ENCODE measurements at regions not wholly inside any gene's neighbourhood (a gene's known extent, or its start where the extent isn't known, plus 50 kb on each side); places are given as distances from the start of the nearest gene placed in this dataset.

DNA sequence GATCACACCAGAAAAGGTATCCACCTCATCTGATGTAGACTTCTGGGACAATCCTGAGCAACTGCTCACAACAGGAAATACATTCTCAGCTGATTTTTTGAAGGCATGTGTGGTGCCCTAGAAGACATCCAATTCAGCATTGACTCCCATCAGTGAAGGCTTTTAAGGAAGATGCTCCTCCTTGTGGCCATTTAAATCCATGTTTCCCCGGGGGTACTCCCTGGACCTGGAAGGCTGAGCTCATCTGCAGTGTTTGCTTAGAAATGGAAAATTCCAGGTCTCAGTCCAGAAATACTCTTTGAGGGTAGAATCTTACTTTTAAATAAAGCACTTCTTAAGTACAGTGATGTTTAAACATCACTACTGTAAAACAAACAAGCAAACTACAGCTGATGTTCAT lies 195.5 kb upstream of the PDE10A start:
- Histone ChIP-seq H3K27ac (ENCODE audit: low read length) (no peak overlapping the region), H3K9me2 (replicated peaks; ENCODE audit: insufficient read depth, low read length) (no peaks in the 10 kb centered on the region), H2AFZ (ENCODE audit: low read length) (no peak overlapping the region), H3K9ac (ENCODE audit: low read length) (no peak overlapping the region), H3K27me3 (replicated peaks; ENCODE audit: insufficient read depth, low read length) (no peaks in the 10 kb centered on the region), H4K20me1 (ENCODE audit: insufficient read depth, low read length) (no peaks in the 10 kb centered on the region), H3K4me1 (ENCODE audit: low read length) (no peaks in the 10 kb centered on the region), H3K36me3 (replicated peaks; ENCODE audit: insufficient read depth, low read length) (no peaks in the 10 kb centered on the region), H3K4me3 (ENCODE audit: low read length) (no peak overlapping the region), H3F3A (ENCODE audit: insufficient read depth, low read length) (no peaks in the 10 kb centered on the region), H3K4me2 (ENCODE audit: low read depth, low read length) (no peak overlapping the region), H3K79me2 (ENCODE audit: low read length) (no peaks in the 10 kb centered on the region), H3K9me3 (replicated peaks; ENCODE audit: insufficient read depth, low read length) (no peaks in the 10 kb centered on the region)
- TF ChIP-seq, protein P1, sequence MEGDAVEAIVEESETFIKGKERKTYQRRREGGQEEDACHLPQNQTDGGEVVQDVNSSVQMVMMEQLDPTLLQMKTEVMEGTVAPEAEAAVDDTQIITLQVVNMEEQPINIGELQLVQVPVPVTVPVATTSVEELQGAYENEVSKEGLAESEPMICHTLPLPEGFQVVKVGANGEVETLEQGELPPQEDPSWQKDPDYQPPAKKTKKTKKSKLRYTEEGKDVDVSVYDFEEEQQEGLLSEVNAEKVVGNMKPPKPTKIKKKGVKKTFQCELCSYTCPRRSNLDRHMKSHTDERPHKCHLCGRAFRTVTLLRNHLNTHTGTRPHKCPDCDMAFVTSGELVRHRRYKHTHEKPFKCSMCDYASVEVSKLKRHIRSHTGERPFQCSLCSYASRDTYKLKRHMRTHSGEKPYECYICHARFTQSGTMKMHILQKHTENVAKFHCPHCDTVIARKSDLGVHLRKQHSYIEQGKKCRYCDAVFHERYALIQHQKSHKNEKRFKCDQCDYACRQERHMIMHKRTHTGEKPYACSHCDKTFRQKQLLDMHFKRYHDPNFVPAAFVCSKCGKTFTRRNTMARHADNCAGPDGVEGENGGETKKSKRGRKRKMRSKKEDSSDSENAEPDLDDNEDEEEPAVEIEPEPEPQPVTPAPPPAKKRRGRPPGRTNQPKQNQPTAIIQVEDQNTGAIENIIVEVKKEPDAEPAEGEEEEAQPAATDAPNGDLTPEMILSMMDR (IDR thresholded peaks at IDR 0.05; ENCODE audit: low read length) = no peak
- TF ChIP-seq EZH2phosphoT487 (IDR thresholded peaks at IDR 0.05; ENCODE audit: low read length) = no peak
- DNase-seq = no peak

DNA sequence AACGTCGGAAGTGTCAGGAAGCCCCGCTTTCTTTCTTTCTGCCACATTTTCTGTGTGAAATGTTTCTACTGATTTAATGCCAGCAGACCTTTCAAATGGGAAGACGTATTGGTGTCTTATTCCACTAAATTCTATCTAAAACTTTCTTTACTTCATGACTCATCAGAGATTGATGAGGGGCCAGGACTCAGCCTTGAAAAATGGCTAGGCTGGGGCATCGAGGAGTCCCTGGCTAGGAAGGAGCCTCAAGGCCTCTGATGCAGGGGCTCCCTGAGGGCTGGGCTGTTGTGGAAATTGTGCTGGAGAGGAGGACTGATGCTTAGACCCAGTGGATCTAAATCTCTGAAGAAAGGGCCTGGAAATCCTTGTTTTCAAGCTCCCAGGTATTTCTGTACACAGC lies 192.8 kb upstream of the PDE10A start:
- Histone ChIP-seq H3K9ac (ENCODE audit: low read length) (no peak overlapping the region), H3K4me1 (ENCODE audit: low read length) (no peaks in the 10 kb centered on the region), H3F3A (ENCODE audit: insufficient read depth, low read length) (no peaks in the 10 kb centered on the region), H3K27ac (ENCODE audit: low read length) (no peak overlapping the region), H3K4me2 (ENCODE audit: low read depth, low read length) (no peak overlapping the region), H3K27me3 (replicated peaks; ENCODE audit: insufficient read depth, low read length) (no peaks in the 10 kb centered on the region), H3K79me2 (ENCODE audit: low read length) (no peaks in the 10 kb centered on the region), H4K20me1 (ENCODE audit: insufficient read depth, low read length) (no peaks in the 10 kb centered on the region), H3K9me2 (replicated peaks; ENCODE audit: insufficient read depth, low read length) (no peaks in the 10 kb centered on the region), H3K4me3 (ENCODE audit: low read length) (no peak overlapping the region), H3K36me3 (replicated peaks; ENCODE audit: insufficient read depth, low read length) (no peaks in the 10 kb centered on the region), H3K9me3 (replicated peaks; ENCODE audit: insufficient read depth, low read length) (no peaks in the 10 kb centered on the region), H2AFZ (ENCODE audit: low read length) (no peak overlapping the region)
- no peak for DNase-seq
- TF ChIP-seq EZH2phosphoT487 (IDR thresholded peaks at IDR 0.05; ENCODE audit: low read length) (no peak), EZH2 (optimal IDR thresholded peaks at IDR 0.05; ENCODE audit: low read depth, low read length) (no peak)
- TF ChIP-seq, protein P1 (IDR thresholded peaks at IDR 0.05; ENCODE audit: low read length) = no peak

DNA sequence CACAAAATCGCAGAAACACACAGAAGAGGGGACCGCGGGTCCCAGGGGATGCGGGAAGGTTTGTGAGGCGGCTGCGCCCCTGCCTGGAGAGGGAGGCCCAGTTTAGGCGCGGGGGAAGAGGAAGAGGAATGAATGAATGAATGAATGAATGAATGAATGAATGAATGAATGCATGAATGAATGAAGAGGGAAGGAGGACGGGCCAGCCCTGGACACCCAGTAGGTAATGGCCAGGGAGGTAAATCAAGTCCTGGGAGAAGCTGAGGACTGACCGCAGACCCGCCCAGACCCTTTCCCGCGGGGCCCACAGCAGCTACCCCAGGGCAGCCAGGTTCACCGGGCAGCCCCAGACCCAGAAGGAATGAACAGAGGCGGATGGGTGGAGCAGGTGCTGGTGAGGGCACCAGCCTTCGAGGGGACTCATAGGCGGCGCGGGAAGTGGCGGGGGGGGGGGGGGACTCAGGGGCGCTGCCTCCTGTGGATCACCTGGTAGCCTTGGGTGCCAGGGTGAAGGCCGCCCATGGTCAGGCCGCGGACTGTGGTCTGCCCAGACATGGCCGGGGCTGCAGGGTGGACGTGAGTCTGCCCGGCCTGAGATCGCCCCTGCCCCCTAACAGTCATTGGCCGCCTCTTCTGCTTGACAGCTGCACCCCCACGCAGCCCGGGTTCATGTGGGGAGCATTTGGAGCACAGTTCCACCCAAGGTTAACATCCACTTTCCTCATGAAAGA lies 192.0 kb upstream of the PDE10A start:
- H2AFZ ChIP-seq (ENCODE audit: low read length) = no peak overlapping the region
- no peaks in the 10 kb centered on the region for H3F3A ChIP-seq (ENCODE audit: insufficient read depth, low read length)
- H3K4me1 ChIP-seq (ENCODE audit: low read length) = no peaks in the 10 kb centered on the region
- no peak for DNase-seq
- no peaks in the 10 kb centered on the region for H3K36me3 ChIP-seq (replicated peaks; ENCODE audit: insufficient read depth, low read length)
- H3K4me2 ChIP-seq (ENCODE audit: low read depth, low read length) = no peak overlapping the region
- TF ChIP-seq, protein P1 (IDR thresholded peaks at IDR 0.05; ENCODE audit: low read length) = no peak
- TF ChIP-seq EZH2phosphoT487 (IDR thresholded peaks at IDR 0.05; ENCODE audit: low read length) = no peak
- TF ChIP-seq EZH2 (optimal IDR thresholded peaks at IDR 0.05; ENCODE audit: low read depth, low read length) = no peak
- no peaks in the 10 kb centered on the region for H3K9me3 ChIP-seq (replicated peaks; ENCODE audit: insufficient read depth, low read length)
- H3K27me3 ChIP-seq (replicated peaks; ENCODE audit: insufficient read depth, low read length) = no peaks in the 10 kb centered on the region
- H3K27ac ChIP-seq (ENCODE audit: low read length) = no peak overlapping the region
- no peaks in the 10 kb centered on the region for H4K20me1 ChIP-seq (ENCODE audit: insufficient read depth, low read length)
- no peak overlapping the region for H3K9ac ChIP-seq (ENCODE audit: low read length)
- H3K79me2 ChIP-seq (ENCODE audit: low read length) = no peaks in the 10 kb centered on the region
- H3K4me3 ChIP-seq (ENCODE audit: low read length) = no peak overlapping the region
- H3K9me2 ChIP-seq (replicated peaks; ENCODE audit: insufficient read depth, low read length) = no peaks in the 10 kb centered on the region

Data from MM.1S (cell line).